Astrocyte (in vitro differentiated cells and primary cell): ENCODE measurements at regions not wholly inside any gene's neighbourhood (a gene's known extent, or its start where the extent isn't known, plus 50 kb on each side); places are given as distances from the start of the nearest gene placed in this dataset.

Experiments
- DNase-seq: peaks from one replicate; pipeline ENCODE4 v3.0.0-alpha.2; 2010; ENCODE audit warnings: low read depth
- FAIRE-seq: peaks from 2 replicates; lab custom pipeline; 2011; peaks lifted over from hg19 to GRCh38; lab: Jason Lieb, UNC
- H2AFZ ChIP-seq: 2 replicates; pipeline ENCODE4 v1.6.0; 2012; ENCODE audit warnings: low read depth, low read length, inconsistent platforms
- H3K27ac ChIP-seq: 2 replicates; pipeline ENCODE4 v1.5.1; 2011; ENCODE audit warnings: low read depth, low read length, inconsistent platforms
- H3K27me3 ChIP-seq: 2 replicates; pipeline ENCODE4 v1.6.0; 2011; ENCODE audit warnings: low read length, inconsistent platforms; ENCODE audit not compliant: insufficient read depth
- H3K36me3 ChIP-seq: 2 replicates; pipeline ENCODE4 v1.5.1; 2011; ENCODE audit warnings: low read length, inconsistent platforms; ENCODE audit not compliant: insufficient read depth
- H3K4me1 ChIP-seq: 2 replicates; pipeline ENCODE4 v1.5.1; 2011; ENCODE audit warnings: low read length, inconsistent platforms; ENCODE audit not compliant: insufficient read depth
- H3K4me2 ChIP-seq: 2 replicates; pipeline ENCODE4 v1.6.0; 2012; ENCODE audit warnings: low read length, inconsistent platforms
- H3K4me3 ChIP-seq: 2 replicates; pipeline ENCODE4 v1.5.1; 2011; ENCODE audit warnings: low read depth, mild to moderate bottlenecking, low read length, inconsistent platforms; ENCODE audit not compliant: insufficient read depth
- H3K79me2 ChIP-seq: 2 replicates; pipeline ENCODE4 v1.6.0; 2012; ENCODE audit warnings: mild to moderate bottlenecking, low read length, inconsistent platforms; ENCODE audit not compliant: insufficient read depth
- H3K9ac ChIP-seq: 2 replicates; pipeline ENCODE4 v1.6.0; 2012; ENCODE audit warnings: mild to moderate bottlenecking, low read length, inconsistent platforms
- H3K9me3 ChIP-seq: 2 replicates; pipeline ENCODE4 v1.5.1; 2012; ENCODE audit warnings: low read depth, mild to moderate bottlenecking, low read length, inconsistent platforms; ENCODE audit not compliant: insufficient read depth
- H4K20me1 ChIP-seq: 2 replicates; pipeline ENCODE4 v1.6.0; 2012; ENCODE audit warnings: low read length, inconsistent platforms; ENCODE audit not compliant: insufficient read depth
- H3K27ac Mint-ChIP-seq: one replicate; pipeline ENCODE4 v1.8.0; 2021; ENCODE audit warnings: mild to moderate bottlenecking, mixed read lengths; ENCODE audit not compliant: unreplicated experiment
- H3K27me3 Mint-ChIP-seq: one replicate; pipeline ENCODE4 v1.8.0; 2021; ENCODE audit warnings: low read depth, mixed read lengths; ENCODE audit not compliant: unreplicated experiment
- H3K36me3 Mint-ChIP-seq: one replicate; pipeline ENCODE4 v1.8.0; 2021; ENCODE audit warnings: low read depth, mixed read lengths; ENCODE audit not compliant: unreplicated experiment
- H3K4me1 Mint-ChIP-seq: one replicate; pipeline ENCODE4 v1.8.0; 2021; ENCODE audit warnings: low read depth, mixed read lengths; ENCODE audit not compliant: unreplicated experiment
- H3K4me3 Mint-ChIP-seq: one replicate; pipeline ENCODE4 v1.8.0; 2021; ENCODE audit warnings: mild to moderate bottlenecking, moderate library complexity, mixed read lengths; ENCODE audit not compliant: unreplicated experiment
- H3K9me3 Mint-ChIP-seq: one replicate; pipeline ENCODE4 v1.8.0; 2021; ENCODE audit warnings: mild to moderate bottlenecking, mixed read lengths; ENCODE audit not compliant: unreplicated experiment
- EZH2 ChIP-seq: IDR thresholded peaks from 2 replicates; pipeline ENCODE4 v1.6.1; 2012; ENCODE audit warnings: mild to moderate bottlenecking, low read length, inconsistent platforms; ENCODE audit not compliant: insufficient read depth
- TF ChIP-seq, protein P1 (sequence below): IDR thresholded peaks from 2 replicates; pipeline ENCODE4 v1.5.1; 2011; ENCODE audit warnings: low read depth, mild to moderate bottlenecking, inconsistent platforms, low read length, moderate library complexity; ENCODE audit not compliant: insufficient read depth

DNA sequence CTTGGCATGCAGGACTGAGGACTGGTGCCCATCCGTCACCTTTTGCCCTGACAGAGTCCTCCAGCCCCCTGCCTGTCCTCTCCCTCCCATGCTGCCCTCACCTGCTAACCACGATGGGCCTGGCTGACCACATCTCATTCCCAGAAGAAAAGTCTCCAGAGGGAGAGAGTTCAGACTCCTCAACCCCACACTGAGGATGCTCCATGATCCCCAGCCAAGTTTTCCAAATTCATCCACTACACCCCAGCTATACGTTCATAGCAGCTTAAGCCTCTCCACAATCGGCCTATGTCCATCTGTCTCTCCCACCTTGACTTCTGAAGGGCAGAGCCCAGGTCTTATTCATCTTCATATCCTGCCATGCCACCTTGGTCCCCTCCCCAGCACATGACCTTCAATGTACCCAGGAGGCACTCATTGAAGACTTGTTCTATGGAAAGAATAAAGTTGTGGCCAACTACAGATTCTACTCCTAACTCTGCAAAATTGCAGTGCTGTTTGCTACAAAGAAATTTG is 115.6 kb upstream of the ID2 start:
- H3K36me3 ChIP-seq: no peaks in the 10 kb centered on the region
- Mint-ChIP-seq H3K4me1 (no peaks in the 10 kb centered on the region), H3K9me3 (peaks cover 5% of the 10 kb centered on the region), H3K4me3 (no peak overlapping the region), H3K27me3 (peaks cover 42% of the 10 kb centered on the region), H3K27ac (no peak overlapping the region), H3K36me3 (no peaks in the 10 kb centered on the region)
- no peaks in the 10 kb centered on the region for H3K4me1 ChIP-seq
- no peaks in the 10 kb centered on the region for H3K9me3 ChIP-seq
- FAIRE-seq (no peak), DNase-seq (no peak)
- H4K20me1 ChIP-seq: no peaks in the 10 kb centered on the region
- no peak overlapping the region for H3K4me2 ChIP-seq
- H2AFZ ChIP-seq: no peak overlapping the region
- H3K4me3 ChIP-seq: no peak overlapping the region
- no peaks in the 10 kb centered on the region for H3K79me2 ChIP-seq
- no peak for TF ChIP-seq EZH2
- TF ChIP-seq, protein P1, sequence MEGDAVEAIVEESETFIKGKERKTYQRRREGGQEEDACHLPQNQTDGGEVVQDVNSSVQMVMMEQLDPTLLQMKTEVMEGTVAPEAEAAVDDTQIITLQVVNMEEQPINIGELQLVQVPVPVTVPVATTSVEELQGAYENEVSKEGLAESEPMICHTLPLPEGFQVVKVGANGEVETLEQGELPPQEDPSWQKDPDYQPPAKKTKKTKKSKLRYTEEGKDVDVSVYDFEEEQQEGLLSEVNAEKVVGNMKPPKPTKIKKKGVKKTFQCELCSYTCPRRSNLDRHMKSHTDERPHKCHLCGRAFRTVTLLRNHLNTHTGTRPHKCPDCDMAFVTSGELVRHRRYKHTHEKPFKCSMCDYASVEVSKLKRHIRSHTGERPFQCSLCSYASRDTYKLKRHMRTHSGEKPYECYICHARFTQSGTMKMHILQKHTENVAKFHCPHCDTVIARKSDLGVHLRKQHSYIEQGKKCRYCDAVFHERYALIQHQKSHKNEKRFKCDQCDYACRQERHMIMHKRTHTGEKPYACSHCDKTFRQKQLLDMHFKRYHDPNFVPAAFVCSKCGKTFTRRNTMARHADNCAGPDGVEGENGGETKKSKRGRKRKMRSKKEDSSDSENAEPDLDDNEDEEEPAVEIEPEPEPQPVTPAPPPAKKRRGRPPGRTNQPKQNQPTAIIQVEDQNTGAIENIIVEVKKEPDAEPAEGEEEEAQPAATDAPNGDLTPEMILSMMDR: no peak
- peaks cover 5% of the 10 kb centered on the region for H3K27me3 ChIP-seq
- H3K9ac ChIP-seq: no peak overlapping the region
- H3K27ac ChIP-seq: no peak overlapping the region

DNA sequence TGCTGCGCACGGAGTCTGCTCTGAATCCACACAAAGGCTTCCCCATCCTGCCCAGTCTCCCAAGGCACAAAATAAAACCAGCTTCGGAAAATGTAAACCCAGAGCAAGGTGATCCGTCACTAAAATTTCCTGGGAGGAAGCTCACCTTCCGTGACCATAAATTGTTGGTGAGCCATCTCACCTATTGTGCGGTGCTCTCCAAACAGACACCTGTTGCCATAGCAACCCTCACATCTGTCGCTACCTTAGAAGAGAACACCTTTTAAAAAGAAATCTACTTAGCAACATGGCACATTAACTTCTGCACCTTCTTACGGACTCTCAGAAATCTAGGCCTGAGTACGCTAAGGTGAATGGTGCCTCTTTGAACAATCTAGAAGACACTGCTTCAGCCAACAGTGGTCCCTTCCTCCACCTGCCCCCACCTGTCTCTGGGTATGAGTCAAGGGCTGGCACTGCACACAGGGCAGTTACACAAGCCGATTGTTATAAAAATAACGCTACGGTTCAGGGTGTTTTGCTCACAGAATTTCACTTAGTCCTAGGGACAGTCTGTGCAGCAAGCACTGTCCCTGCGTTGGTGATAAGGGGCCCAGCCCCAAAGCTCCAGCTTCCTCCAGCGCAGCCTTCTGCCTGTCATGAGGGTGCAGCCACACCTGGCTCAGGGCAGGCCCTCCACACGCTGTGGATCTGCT is 114.9 kb upstream of the ID2 start:
- H3K4me3 ChIP-seq: no peak overlapping the region
- TF ChIP-seq EZH2: no peak
- TF ChIP-seq, protein P1: no peak
- H3K9me3 ChIP-seq: no peaks in the 10 kb centered on the region
- no peaks in the 10 kb centered on the region for H3K79me2 ChIP-seq
- no peak overlapping the region for H3K4me3 Mint-ChIP-seq
- no peak overlapping the region for H3K27ac ChIP-seq
- H3K36me3 ChIP-seq: no peaks in the 10 kb centered on the region
- H4K20me1 ChIP-seq: no peaks in the 10 kb centered on the region
- FAIRE-seq (no peak), DNase-seq (no peak)
- peaks cover 5% of the 10 kb centered on the region for H3K27me3 ChIP-seq
- no peak overlapping the region for H3K9ac ChIP-seq
- peaks cover 3% of the 10 kb centered on the region for H3K9me3 Mint-ChIP-seq
- H3K27ac Mint-ChIP-seq: no peak overlapping the region
- H3K27me3 Mint-ChIP-seq: peaks cover 47% of the 10 kb centered on the region
- no peaks in the 10 kb centered on the region for H3K36me3 Mint-ChIP-seq
- H3K4me2 ChIP-seq: no peak overlapping the region
- H2AFZ ChIP-seq: no peak overlapping the region
- H3K4me1 ChIP-seq: no peaks in the 10 kb centered on the region
- no peaks in the 10 kb centered on the region for H3K4me1 Mint-ChIP-seq

DNA sequence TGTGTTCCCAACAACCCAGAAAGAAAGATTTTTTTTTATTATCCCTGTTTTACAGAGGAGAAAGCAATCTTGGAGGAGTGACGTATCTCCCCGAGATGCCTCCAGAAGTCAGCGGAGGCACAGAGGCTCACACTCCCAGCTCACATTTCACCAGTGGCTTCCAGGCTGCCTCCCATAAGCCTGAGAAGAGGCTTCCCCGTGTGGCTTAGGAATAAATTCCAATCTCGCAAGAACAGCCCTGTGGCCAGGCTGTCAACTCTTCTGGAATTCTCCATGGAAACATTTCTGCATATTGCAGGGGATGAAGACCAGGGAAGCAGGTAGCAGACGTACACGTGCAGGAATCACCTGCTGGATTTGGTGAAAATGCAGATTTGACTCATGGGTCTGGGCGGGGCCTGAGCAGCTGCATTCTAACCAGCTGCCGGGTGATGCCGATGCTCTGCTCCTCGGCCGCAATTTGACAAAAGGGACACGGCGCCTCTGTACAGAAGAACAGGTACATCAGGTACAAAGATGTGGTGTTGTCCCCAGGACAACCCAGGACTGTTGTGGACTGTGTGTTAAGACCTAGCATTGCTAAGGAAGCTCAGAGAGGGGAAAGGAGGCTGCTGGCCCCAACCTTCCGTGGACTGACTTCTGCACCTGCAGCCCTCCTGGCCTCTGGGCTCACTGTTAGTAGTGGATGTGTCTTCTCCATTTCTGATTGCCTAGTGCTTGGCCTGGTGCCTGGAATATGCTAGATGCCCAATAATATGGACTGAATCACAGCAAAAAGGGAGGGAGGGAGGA is 114.2 kb upstream of the ID2 start:
- no peak overlapping the region for H3K27ac ChIP-seq
- peaks cover 2% of the 10 kb centered on the region for H3K9me3 Mint-ChIP-seq
- no peak overlapping the region for H3K4me3 Mint-ChIP-seq
- no peak overlapping the region for H3K4me3 ChIP-seq
- FAIRE-seq: no peak
- peaks cover 5% of the 10 kb centered on the region for H3K27me3 ChIP-seq
- no peak overlapping the region for H2AFZ ChIP-seq
- H3K36me3 ChIP-seq: no peaks in the 10 kb centered on the region
- no peak overlapping the region for H3K4me2 ChIP-seq
- no peaks in the 10 kb centered on the region for H3K36me3 Mint-ChIP-seq
- DNase-seq: peak; percentile 14
- TF ChIP-seq, protein P1: no peak
- TF ChIP-seq EZH2: no peak
- H3K27ac Mint-ChIP-seq: no peak overlapping the region
- H3K27me3 Mint-ChIP-seq: peaks cover 48% of the 10 kb centered on the region
- no peaks in the 10 kb centered on the region for H3K79me2 ChIP-seq
- no peaks in the 10 kb centered on the region for H3K4me1 ChIP-seq
- H3K9ac ChIP-seq: no peak overlapping the region
- H3K4me1 Mint-ChIP-seq: no peaks in the 10 kb centered on the region
- no peaks in the 10 kb centered on the region for H4K20me1 ChIP-seq
- H3K9me3 ChIP-seq: no peaks in the 10 kb centered on the region
